ENCODE measurements at regions not wholly inside any gene's neighbourhood (a gene's known extent, or its start where the extent isn't known, plus 50 kb on each side); places are given as distances from the start of the nearest gene placed in this dataset.

DNA sequence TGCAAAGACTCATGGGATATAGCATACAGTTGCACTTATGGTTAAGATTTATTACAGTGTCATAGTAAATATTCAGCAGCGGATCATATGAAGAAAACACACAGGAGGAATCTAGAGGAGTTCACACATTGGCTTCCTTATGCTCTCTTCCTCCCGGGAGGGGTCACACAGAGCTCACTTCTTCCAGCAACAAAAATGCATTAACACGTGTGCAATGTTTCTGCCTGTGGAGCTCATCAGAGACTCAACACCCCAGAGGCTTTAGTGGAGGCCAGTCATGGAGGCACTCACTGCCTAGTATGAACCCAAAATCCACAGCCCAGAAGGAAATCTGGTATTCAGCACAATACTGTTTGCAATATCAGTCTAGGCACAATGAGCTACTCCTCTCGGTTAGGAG lies 202.8 kb upstream of the PRSS1 start:
- Histone ChIP-seq H3K4me3 (ENCODE audit: low read depth in 1 of 2, low read length in 1 of 2) (no peak overlapping the region), H3K4me1 (ENCODE audit: control insufficient read depth in 1 of 2, insufficient read depth in 1 of 2, low read depth in 1 of 2, low read length in 1 of 2) (no peaks in the 10 kb centered on the region), H3K27ac (no peak overlapping the region), H3K9me3 (no peaks in the 10 kb centered on the region), H3K27me3 (no peaks in the 10 kb centered on the region), H3K36me3 (no peaks in the 10 kb centered on the region)
- TF ChIP-seq, protein P1, sequence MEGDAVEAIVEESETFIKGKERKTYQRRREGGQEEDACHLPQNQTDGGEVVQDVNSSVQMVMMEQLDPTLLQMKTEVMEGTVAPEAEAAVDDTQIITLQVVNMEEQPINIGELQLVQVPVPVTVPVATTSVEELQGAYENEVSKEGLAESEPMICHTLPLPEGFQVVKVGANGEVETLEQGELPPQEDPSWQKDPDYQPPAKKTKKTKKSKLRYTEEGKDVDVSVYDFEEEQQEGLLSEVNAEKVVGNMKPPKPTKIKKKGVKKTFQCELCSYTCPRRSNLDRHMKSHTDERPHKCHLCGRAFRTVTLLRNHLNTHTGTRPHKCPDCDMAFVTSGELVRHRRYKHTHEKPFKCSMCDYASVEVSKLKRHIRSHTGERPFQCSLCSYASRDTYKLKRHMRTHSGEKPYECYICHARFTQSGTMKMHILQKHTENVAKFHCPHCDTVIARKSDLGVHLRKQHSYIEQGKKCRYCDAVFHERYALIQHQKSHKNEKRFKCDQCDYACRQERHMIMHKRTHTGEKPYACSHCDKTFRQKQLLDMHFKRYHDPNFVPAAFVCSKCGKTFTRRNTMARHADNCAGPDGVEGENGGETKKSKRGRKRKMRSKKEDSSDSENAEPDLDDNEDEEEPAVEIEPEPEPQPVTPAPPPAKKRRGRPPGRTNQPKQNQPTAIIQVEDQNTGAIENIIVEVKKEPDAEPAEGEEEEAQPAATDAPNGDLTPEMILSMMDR (IDR thresholded peaks at IDR 0.05): no peak

DNA sequence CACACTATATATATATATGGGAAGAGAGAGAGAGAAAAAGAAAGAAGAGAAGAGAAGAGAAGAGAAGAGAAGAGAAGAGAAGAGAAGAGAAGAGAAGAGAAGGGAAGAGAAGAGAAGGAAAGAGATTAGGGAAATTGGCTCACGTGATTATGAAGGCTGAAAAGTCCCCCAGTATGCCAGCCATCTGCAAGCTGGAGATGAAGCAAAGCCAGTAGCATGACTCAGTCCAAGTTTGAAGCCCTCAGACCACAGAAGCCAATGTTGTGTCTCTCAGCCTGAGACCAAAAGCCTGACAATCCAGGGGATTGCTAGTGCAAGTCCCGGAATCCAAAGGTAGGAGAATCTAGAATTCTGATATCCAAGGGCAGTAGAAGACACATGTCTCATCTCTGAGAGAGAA lies 206.3 kb upstream of the PRSS1 start:
- no peak overlapping the region for H3K4me3 ChIP-seq (ENCODE audit: low read depth in 1 of 2, low read length in 1 of 2)
- no peak overlapping the region for H3K27ac ChIP-seq

DNA sequence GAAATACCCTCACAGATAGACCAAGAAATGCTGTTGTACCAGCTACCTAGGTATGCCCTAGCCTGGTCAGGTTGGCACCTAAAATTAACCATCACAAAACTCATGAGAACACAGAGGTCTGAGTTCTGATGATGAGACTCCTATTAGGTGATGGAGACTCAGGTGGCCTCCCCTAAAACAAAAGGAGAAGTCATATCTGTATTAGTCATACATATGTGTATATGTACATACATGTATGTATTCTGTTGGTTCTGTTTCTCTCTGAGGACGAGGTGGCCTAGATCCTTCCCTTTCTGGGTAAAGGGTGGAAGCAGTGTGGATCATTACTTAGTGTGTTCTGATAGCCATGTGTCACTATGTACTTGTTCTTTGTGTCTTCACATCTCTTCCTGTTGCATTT lies 207.2 kb upstream of the PRSS1 start:
- Histone ChIP-seq H3K27me3 (no peaks in the 10 kb centered on the region), H3K36me3 (no peaks in the 10 kb centered on the region), H3K9me3 (no peaks in the 10 kb centered on the region), H3K27ac (no peak overlapping the region), H3K4me1 (ENCODE audit: control insufficient read depth in 1 of 2, insufficient read depth in 1 of 2, low read depth in 1 of 2, low read length in 1 of 2) (no peaks in the 10 kb centered on the region), H3K4me3 (ENCODE audit: low read depth in 1 of 2, low read length in 1 of 2) (no peak overlapping the region)
- TF ChIP-seq, protein P1 (IDR thresholded peaks at IDR 0.05): no peak

More for the DNA sequence above, 206.3 kb upstream of the PRSS1 start:
- H3K27me3 ChIP-seq: no peaks in the 10 kb centered on the region
- TF ChIP-seq, protein P1 (IDR thresholded peaks at IDR 0.05): no peak
- no peaks in the 10 kb centered on the region for H3K36me3 ChIP-seq
- no peaks in the 10 kb centered on the region for H3K9me3 ChIP-seq
- no peaks in the 10 kb centered on the region for H3K4me1 ChIP-seq (ENCODE audit: control insufficient read depth in 1 of 2, insufficient read depth in 1 of 2, low read depth in 1 of 2, low read length in 1 of 2)

DNA sequence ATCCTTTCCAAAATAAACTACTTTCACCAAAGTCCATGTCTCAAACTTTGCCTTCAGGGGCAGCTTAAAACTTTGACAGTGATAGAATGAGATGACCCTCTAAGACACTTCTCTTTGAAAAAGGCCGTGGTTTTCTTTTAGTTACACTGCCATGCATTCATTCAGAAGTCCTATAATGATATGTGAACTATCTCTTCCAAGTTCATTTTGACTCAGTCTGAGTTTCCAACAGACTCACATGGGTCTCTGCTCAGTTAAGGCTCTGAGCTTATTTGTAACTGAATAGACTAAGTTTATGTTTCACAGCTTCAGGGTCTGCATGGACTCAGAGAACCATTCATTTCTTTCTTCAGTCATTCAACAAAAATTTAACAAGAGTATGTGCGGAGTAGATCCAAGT lies 208.9 kb upstream of the PRSS1 start:
- no peaks in the 10 kb centered on the region for H3K36me3 ChIP-seq
- H3K27ac ChIP-seq: no peak overlapping the region
- TF ChIP-seq, protein P1 (IDR thresholded peaks at IDR 0.05): no peak
- H3K9me3 ChIP-seq: no peaks in the 10 kb centered on the region
- H3K4me1 ChIP-seq (ENCODE audit: control insufficient read depth in 1 of 2, insufficient read depth in 1 of 2, low read depth in 1 of 2, low read length in 1 of 2): peaks cover 0 to under 1% of the 10 kb centered on the region in 2 experiments
- H3K27me3 ChIP-seq: no peaks in the 10 kb centered on the region
- no peak overlapping the region for H3K4me3 ChIP-seq (ENCODE audit: low read depth in 1 of 2, low read length in 1 of 2)

DNA sequence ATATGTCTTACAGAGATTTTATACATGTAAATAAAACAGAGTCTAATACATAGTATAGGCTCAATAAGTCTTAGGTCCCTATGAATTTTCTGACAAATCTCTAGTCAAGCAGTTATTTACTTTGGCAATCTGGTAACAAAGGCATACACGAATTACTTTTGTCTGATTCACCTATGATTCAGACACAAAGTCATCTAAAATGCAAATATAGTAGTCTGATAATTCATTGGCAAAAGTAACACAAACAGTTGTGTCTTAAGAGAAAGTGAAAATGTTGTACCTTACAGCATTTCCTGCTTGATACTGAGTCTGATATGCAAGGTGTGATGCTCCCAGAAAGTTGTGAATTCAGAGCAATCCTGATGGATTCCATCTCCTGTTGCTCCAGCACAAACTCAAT lies 209.4 kb upstream of the PRSS1 start:
- Histone ChIP-seq H3K4me1 (ENCODE audit: control insufficient read depth in 1 of 2, insufficient read depth in 1 of 2, low read depth in 1 of 2, low read length in 1 of 2) (peaks cover 0 to 4% of the 10 kb centered on the region in 2 experiments), H3K27ac (no peak overlapping the region), H3K4me3 (ENCODE audit: low read depth in 1 of 2, low read length in 1 of 2) (no peak overlapping the region), H3K9me3 (no peaks in the 10 kb centered on the region), H3K36me3 (no peaks in the 10 kb centered on the region), H3K27me3 (no peaks in the 10 kb centered on the region)
- TF ChIP-seq, protein P1 (IDR thresholded peaks at IDR 0.05): no peak

DNA sequence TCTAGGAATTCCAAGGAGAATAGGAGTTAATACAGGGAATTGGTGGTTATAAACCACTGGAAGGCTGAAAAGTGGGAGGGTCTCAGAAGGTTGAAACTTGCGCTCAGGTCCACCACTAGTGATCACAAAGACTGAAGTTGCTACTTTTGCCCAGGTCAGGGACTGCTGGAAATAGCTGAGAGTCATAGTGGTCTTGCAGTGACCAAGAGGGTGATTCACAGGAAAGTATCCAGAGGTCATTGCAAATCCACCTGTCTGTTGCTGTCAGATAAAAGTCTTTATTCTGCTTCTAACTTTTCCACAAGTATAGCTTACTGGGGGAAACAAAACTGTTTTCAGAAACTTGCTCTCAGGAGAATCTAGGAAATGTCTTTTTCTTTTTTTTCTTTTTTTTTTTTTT lies 211.5 kb upstream of the PRSS1 start:
- no peak overlapping the region for H3K4me3 ChIP-seq (ENCODE audit: low read depth in 1 of 2, low read length in 1 of 2)
- TF ChIP-seq, protein P1 (IDR thresholded peaks at IDR 0.05): no peak
- no peaks in the 10 kb centered on the region for H3K9me3 ChIP-seq
- no peaks in the 10 kb centered on the region for H3K27me3 ChIP-seq
- H3K4me1 ChIP-seq (ENCODE audit: control insufficient read depth in 1 of 2, insufficient read depth in 1 of 2, low read depth in 1 of 2, low read length in 1 of 2): peaks cover 0 to 4% of the 10 kb centered on the region in 2 experiments
- no peak overlapping the region for H3K27ac ChIP-seq
- H3K36me3 ChIP-seq: no peaks in the 10 kb centered on the region

Measured in neutrophil (primary cell).